GM21619 (cell line): ENCODE measurements at regions not wholly inside any gene's neighbourhood (a gene's known extent, or its start where the extent isn't known, plus 50 kb on each side); places are given as distances from the start of the nearest gene placed in this dataset.

Experiments
- ATAC-seq: cut with Tn5 transposase; IDR thresholded peaks from one replicate; pipeline ENCODE4 v1.9.1; 2021; ENCODE audit not compliant: unreplicated experiment

DNA sequence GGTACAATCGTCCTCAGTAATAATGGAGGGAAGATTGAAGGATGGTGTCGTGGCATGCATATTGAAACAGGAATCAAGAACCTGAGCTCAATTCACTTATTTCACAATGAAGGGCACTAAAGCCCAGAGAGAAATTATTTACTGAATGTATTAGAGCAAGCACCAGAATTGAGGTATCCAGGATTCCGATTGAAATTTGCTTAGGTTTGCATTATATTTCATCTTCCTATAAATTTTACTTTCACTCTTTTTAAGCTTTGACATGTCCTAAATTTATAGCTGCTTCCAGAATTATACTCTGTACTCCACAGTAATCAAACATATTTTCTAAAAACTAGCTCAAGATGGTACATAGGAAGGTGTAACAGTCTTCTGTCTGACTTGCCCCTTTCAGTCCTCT is 454.9 kb upstream of the HTR2A start:
- ATAC-seq, result no peak

DNA sequence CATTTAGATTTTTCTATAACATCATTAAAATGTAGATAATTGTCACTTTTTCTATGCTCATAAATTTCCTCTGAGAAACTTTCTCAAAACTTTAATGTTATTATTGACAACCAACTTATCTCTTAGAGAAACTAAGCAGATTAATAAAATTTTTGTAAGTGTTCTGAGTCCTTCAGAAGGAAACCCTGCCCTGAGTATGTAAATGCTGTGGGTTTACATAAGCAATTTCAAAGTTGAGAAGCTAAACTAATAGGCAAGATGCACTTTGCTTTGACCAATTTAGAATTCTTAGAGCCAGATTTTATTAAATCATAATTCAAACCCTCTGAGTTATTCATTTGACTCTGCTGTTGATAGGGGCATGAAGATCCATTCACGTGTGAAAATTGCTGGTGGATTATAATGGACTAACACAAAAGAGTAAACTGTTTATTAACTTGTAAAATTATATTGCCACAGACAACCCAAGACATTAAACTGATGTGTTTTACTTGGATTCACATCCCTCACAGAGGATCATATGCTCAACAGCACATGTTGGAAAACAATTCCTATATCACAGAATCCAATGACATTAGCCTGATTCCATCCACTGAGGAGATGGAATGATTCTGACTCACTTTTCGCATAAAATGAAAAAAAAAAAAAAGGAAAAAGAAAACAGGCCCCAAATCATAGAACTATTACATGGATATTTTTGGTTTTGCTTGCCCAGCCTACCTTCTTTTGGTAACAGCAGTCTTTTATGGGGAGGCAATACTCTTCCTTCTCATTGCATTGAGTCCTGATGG is 453.7 kb upstream of the HTR2A start:
- ATAC-seq, result no peak

DNA sequence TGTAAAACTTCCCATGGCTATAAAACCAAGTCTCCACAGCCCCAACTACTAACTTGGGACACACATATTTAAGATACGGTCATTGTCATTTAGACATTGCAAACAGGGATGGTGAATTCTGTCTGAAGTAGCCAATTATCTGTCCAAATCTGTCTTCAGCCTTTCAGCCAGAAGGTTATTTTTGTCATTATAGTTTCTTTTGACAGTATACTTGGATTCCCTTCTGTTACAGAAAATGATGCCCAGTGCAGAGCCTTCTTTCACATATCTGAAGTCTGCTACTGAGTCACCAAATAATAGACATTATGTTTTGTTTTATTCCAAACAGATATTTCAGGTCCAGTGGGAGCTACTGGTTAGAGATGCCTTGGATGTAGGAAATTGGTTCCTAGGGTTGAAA is 452.4 kb upstream of the HTR2A start:
- ATAC-seq, result no peak

DNA sequence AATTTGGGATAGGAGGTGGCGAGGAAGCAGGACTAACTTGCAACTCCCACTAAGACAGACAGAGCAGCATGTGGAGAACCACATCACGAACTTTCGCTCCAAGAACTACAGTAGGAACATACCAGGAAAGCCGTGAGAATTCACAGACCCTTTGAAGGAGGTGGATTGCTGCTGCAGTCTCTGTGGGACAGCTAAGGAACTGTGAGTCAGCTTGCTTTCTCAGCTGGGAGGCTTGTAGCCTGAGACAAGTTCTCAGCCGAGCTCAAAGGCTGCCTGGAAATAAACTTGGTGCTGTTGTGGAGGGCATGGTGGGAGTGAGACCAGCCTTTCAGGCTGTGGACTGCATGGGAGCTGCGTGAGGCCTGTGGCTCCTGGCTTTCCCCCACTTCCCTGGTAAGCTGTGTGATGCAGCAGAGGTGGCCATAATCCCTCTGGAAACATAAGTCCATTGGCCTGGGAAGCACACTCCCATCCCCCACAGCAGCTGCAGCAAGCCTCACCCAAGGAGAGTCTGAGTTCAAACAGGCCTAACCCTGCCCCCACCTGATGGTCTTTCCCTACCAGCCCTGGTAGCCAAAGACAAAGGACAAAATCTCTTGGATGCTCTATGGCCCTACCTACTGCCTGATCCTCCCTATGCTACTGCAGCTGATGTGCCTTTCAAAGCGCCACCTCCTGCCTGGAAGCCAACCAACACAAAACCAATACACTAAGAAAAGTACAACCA is 441.1 kb upstream of the HTR2A start:
- no peak for ATAC-seq

DNA sequence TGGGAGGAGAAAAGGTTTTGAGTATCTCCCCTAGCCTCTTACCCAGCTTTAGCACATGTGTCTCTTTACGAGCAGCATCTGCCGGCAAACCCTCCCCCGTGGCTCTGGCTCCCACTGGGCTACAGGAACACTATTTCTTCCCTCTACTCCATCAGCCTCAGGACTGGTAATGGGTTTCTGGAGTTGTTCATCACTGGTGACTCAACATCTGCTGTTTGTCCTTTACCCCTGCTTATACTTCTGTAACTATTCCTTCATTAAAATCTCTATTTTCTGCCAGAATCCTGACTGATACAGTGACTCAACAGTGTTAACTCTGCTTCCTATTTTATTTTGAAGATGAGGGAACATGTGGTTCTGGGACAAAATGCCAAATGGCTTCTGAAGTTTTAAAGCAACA is 437.3 kb upstream of the HTR2A start:
- no peak for ATAC-seq

GRCh38 chr13:47332149-47332548 is 435.3 kb upstream of the HTR2A start:
- ATAC-seq, result no peak

DNA sequence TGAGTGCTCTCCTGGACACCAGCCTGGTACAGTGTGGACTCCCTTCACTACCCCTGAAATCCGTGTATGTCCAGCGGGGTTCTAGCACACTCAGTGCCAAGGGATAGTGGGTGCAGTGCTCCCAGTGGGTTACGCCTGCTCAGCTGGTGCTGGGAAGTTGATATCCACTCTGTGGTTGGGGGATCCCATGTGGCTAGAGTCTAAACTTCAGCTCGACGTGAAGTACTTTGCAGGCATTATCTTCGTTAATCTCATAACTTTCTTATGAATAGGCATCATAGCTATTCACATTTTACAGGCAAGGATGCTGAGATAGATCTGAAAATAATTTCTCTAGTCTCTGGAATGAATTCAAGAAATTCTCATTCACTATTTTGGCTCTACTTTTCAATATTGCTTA is 433.2 kb upstream of the HTR2A start:
- ATAC-seq, result no peak

DNA sequence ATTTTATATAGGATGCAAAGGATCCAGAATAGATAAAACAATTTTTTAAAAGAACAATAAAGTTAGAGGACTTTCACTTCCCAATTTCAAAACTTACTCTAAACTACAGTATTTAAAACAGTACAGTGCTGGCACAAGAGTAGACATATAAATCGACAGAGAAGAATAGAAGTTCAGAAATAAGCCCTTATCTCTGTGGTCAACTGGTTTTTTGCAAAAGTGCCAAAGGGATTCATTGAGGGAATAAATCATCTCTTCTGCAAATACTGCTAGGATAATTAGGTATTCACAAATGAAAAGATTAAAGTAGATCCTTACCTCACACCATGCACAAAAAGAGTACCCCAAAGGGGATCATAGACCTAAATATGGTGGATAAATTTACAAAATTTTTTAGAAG is 431.0 kb upstream of the HTR2A start:
- no peak for ATAC-seq

- ATAC-seq, result no peak
Measured at GRCh38 chr13:47326061-47326460, 429.2 kb upstream of the HTR2A start.

- ATAC-seq, result no peak
Measured at GRCh38 chr13:47317356-47317755, 420.5 kb upstream of the HTR2A start.

DNA sequence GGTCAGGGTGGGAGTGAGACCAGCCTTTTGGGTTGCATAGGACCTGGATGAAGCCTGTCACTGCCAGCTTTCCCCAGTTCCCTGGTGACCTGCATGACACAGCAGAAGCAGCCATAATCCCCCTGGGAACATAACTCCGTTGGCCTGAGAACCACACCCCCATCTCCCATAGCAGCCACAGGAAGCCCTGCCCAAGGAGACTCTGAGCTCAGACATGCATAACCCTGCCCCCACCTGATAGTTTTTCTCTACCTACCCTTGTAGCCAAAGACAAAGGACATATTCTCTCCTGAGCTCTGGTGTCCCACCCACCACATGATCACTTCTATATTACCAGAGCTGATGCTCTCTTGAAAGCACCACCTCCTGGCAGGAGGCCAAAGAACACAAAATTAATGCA is 413.5 kb upstream of the HTR2A start:
- ATAC-seq, result no peak

DNA sequence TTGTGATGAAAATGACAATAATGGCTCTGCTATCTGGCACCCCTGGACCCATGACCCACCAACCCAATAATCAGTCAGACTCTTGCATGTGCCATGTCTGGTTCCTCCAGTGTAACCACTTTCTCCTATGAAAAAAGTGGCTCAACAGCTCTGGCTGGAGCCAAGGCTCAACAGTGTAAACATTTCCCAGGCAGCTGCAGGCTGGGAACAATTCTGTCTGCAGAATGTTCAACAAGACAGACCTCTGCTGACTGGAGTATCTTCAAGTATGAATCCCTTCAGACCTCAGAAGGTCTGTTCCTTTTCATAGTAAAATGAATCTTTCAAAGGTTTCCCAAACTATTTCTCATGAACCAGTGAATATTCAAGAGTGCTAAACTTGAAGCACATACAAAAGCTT is 410.1 kb upstream of the HTR2A start:
- ATAC-seq, result no peak

DNA sequence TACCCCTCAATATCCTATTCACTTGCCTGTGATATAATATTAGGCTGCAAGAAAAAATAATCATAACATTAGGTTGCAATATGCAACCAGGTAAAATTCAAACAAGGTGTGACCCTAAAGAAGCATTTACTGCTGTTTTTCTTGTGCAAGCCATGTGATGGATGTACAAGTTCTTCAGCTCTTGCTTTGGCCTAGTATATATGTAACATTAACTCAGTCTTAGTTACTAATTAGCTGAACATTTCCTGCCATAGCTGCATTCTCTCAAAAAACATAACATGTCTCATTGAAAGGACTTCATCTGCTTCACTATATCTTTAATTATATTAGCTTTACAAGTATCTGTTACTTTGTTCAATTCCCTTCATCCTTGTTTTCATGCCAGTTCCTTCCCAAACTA is 406.8 kb upstream of the HTR2A start:
- peak; percentile 86 for ATAC-seq

- no peak for ATAC-seq
Measured at GRCh38 chr13:47299304-47299703, 402.5 kb upstream of the HTR2A start.

GRCh38 chr13:47298506-47298905 is 401.7 kb upstream of the HTR2A start:
- ATAC-seq, result no peak

DNA sequence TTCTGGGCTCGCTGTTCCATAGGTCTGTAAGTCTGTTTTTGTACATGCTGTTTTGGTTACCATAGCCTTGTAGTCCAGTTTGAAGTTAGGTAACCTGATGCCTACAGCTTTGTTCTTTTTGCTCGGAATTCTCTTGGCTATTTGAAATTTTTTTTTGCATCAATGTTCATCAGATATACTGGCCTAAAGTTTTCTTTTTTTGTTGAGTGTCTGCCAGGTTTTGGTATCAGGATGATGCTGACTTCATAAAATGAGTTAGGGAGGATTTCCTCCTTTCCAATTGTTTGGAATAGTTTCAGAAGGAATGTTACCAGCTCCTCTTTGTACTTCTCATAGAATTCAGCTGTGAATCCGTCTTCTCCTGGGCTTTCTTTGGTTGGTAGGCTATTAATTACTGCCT is 397.8 kb upstream of the HTR2A start:
- no peak for ATAC-seq

- no peak for ATAC-seq
Measured at GRCh38 chr13:47291107-47291656, 394.3 kb upstream of the HTR2A start.

- no peak for ATAC-seq
Measured at GRCh38 chr13:47289567-47289966, 392.7 kb upstream of the HTR2A start.

DNA sequence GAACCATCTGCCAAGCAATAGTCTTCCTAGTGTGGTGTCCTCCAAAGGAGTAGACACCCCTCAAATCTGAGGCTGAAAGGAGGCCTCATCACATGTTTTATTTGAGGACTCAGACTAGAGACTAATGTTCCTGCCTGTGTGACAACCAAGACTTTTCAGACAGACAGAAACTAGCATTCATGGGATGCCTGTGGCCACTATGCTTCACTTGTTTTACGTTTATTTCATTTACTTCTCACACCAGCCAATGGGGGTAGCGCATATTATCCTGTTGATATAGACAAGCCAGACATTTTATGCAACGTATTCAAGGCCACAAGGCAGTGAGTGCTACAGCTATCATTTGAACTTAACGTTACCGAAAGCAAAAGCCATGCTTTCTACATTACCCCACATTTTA is 391.7 kb upstream of the HTR2A start:
- ATAC-seq, result no peak

DNA sequence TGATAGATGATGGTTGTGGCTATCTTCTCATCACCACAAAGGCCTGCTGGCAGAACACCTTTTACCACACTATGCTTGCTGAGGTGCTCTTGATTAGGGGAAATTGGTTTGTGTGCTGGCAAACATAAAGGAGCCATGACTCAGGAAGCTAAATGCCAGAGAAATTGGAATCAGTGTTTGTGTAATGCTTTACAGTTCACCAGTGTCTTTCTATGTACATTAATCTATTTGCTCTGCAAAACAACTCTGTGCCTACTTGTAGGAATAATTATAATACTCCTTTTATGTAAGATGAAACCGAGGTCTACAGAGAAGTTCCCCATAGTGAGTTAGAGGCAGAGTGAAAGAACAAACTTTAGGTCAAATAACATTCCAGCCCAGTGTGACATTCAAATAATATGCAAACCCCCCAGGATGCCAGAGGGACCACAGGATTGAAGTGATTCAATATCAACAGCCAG is 390.5 kb upstream of the HTR2A start:
- ATAC-seq, result no peak

- no peak for ATAC-seq
Measured at GRCh38 chr13:47281991-47282390, 385.1 kb upstream of the HTR2A start.

- no peak for ATAC-seq
Measured at GRCh38 chr13:47279920-47280319, 383.1 kb upstream of the HTR2A start.
